ENCODE measurements at regions not wholly inside any gene's neighbourhood (a gene's known extent, or its start where the extent isn't known, plus 50 kb on each side); places are given as distances from the start of the nearest gene placed in this dataset.

DNA sequence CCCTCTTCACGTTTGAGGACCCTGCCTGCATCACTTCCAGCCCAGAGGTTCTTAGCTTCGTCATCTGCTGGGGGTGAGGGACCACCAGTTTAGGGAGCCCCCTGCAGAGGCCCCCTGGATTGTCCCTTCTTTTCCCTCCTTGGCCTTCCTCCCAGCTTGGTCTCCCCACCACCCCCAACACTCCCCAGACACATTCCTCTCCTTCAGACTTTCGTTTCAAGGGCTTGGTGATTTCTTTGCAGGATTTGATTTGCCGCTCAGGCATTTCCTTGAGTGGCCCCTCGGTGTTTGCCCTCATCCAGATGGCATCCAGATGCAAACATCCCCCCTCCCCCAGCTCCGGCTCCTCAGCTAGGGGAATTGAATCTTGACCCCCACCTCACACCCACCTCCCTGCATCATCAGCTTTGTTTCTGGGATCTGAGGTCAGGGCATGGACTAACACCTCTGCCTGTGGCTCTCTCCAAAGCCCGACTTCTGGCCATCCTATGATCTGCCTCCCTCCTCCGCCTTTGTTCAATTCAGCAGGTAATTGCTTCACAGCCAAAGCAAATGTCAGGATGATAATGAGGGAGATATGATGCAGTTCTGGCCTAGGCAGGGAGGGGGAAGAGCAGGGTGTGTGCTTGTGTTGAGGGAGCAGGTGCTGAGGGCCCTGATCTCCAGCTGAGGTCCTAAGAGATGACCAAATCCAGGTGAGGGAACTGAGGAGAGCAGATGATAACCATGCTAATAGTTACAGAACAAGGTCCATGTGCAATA is 141.5 kb downstream of the VEGFA start:
- TF ChIP-seq ARNTL (CRISPR knock-in tag; IDR thresholded peaks at IDR 0.05; ENCODE audit: borderline replicate concordance, low read depth) (no peak), OSR1 (CRISPR knock-in tag; IDR thresholded peaks at IDR 0.05) (no peak), ZNF565 (CRISPR knock-in tag; conservative IDR thresholded peaks at IDR 0.05; ENCODE audit: low read depth) (no peak), ZC3H10 (CRISPR knock-in tag; IDR thresholded peaks at IDR 0.05) (no peak), ZFP3 (CRISPR knock-in tag; IDR thresholded peaks at IDR 0.05) (no peak), TSHZ2 (CRISPR knock-in tag; IDR thresholded peaks at IDR 0.05) (no peak), ZFP30 (CRISPR knock-in tag; IDR thresholded peaks at IDR 0.05) (no peak), ESRRG (CRISPR knock-in tag; IDR thresholded peaks at IDR 0.05) (no peak), RARB (CRISPR knock-in tag; IDR thresholded peaks at IDR 0.05) (no peak)
